T-helper 1 cell (primary cell): ENCODE measurements at regions not wholly inside any gene's neighbourhood (a gene's known extent, or its start where the extent isn't known, plus 50 kb on each side); places are given as distances from the start of the nearest gene placed in this dataset.

Source experiments
- DNase-seq, 5 donors: peaks; one replicate each; pipeline ENCODE4 v3.0.0-alpha.2; 2012 to 2020

DNA sequence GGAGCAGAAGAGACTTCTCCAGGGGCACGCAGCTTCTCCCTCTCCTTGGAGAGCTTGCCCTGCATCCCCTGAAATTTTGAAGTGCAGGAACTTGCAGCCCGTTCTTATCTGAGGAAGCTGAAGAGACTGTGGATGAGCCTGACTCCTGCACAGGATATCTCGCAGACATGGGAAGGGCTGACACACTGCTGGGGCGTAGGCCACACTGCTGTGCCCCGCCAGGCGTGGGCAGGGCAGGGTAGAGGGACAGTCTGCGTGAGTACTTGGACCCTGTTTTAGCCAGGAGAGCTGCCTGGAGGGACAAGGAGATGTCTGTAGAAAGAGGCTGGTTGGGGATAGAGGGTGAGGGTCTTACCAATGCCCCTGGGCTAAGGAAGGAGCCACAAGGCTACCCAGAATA is 353.7 kb upstream of the NBEA start:
- DNase-seq, result no peak

DNA sequence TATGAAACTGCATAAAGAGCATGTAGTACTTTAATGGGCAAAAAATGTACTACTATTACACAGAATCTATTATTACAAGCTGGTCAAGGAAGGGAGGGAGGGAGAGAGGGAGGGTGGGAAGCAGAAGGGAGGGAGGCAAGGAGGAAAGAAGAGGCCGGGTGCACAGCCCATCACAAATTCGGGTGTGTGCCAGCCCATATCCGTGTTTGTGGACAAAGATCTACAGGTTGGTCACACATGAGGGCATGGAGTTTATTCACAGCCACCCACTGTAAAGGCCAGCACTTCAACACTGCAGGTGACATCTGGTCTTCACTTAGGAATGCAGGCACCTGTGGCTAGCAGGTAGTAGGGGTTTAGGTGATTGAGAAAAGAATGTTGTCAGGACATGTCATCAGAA is 352.5 kb upstream of the NBEA start:
- DNase-seq, result no peak

DNA sequence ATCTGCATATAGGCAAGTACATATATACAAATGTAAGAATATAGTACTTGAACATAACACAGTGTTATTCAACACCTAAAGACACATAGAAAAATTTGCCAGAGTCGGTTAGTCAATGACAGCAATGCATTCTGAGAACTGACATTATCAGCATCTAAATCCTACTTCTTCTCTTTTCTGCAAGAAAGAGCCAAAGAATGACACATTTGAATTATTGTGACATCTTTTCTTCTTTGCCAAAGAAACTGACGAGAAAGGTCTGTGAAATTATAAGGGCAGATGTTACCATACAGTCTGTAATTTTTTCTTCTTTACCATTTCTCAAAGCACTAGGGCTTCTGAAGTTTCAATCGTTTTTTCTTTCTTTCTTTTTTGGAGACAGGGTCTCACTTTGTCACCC is 350.9 kb upstream of the NBEA start:
- DNase-seq, result no peak

DNA sequence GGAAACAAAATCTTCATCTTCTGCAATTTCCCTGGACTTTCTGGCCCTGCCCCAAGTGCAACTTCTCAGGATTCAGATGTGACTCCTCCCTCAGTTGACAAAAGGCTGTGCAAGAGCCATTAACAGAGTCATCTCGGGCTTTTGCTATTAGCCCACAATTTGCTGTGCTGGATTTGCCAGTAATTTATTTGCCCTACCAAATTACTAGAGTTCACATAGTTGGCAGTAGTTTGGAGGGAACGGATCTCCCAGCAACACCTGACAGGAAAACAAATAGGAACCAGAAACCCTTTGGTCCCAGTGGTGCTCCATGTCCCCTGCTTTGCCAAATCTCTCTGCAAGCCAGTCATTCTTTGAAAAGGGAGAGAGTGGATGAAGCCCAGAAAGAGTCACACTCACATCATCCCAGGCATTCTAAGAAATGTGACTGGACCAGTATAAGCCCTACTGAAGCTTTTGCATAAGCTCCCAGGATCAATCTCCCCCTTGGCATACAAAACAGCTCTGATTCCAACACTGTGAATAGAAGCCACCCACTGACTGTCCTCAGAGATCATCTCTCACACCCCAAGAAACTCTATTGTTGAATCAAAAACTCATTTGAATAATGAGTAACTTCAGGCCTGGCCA is 350.1 kb upstream of the NBEA start:
- no peak for DNase-seq

DNA sequence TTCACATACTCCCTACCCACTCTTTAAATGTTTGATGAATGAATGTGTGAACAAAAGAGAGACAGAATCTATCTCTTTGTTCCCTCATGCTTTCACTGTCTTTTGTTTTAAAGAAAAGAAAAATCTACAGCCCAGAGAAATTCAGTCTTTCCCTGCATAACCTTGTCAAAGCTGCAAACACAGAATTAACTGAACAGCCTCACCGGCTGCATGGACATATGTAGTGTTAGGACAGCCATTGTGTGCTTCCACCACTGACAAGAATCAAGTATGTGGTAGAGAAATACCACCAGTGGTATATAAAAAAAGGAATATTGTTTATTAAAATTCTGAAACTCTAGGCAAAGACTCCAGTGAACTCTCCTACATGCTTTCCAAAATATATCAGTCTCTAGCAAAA is 348.4 kb upstream of the NBEA start:
- DNase-seq, result no peak

DNA sequence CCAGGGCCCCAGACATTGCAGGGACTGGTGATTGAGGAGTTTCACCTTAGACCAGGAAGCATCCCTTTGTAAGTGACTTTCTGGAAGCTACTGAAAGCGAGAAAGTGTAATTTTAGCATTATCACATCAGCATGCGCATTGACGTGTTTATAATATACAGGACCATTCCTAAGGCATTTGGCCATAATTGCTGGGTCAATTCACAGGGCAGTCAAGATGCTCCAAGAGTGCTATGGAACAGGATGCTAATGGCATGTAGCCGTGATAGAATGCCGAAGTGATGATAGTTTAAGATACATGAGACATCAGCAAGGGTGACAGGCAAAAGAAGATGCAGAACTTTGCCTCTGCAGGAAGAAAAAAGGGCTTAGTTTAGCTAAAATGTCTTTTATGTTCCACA is 347.6 kb upstream of the NBEA start:
- no peak for DNase-seq

DNA sequence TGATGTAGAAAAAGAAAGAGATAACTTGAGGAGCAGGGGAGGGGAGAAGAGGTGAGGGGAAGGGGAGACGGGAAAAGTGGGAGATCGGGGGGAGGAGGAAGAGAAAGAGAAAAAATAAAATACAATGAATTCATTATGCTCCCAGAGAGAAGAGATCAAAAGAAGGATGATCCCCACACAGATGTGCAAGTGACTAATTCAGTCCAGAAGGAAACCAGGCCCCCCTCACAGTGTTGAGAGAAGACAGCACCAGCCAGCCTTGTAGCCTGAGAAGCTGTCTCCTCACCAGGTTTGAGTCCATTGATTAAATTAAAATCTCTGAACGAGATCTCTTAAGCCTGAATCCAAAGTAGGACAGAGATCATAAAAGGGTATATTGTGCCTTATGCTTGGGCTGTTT is 333.7 kb upstream of the NBEA start:
- DNase-seq, result no peak

DNA sequence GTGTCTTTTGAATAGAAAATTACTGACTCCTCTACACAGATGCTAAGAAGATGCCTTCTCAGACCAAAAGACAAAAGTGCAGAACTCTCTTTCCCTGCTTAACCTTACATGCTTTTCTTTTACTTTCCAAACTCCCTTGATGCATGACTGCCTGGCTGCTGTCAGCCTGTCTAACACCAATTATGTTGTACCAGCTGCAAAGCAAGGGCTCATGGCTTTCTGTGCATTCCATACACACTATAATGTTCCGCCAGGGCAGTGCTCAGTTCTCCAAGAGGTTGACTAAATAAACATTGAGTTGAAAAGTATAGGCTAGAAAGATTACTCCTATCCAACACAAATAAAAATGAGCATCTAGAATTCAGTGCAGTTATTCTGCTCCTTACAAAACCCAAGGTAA is 330.4 kb upstream of the NBEA start:
- DNase-seq, result no peak

DNA sequence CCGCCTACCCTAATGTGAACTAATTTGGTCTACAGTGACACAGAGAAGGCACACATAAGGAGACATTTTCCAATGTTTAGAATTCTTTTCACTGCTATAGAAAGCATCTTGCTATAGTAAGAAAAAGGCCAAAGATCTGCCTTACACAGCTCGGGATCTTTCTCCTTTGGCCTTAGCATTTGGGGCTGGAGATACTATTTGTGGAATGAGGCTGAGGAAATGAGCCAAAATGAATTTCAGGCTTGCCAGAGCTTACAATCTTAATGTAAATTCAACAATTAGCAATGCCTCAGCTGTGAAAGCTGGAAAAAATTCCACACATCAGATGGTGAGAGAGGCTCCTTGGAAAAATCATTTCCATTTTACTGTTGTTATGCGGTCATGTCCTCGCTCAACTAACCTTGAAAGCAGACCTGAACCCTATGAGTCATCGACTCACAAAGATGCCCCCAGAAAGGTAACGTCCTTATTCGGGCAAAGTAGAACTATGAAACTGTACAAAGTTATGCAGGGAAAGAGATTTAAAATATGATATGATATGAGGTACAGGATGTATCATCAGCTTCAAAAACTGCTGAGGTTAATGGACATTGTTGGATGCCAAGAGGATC is 324.5 kb upstream of the NBEA start:
- DNase-seq, result no peak

DNA sequence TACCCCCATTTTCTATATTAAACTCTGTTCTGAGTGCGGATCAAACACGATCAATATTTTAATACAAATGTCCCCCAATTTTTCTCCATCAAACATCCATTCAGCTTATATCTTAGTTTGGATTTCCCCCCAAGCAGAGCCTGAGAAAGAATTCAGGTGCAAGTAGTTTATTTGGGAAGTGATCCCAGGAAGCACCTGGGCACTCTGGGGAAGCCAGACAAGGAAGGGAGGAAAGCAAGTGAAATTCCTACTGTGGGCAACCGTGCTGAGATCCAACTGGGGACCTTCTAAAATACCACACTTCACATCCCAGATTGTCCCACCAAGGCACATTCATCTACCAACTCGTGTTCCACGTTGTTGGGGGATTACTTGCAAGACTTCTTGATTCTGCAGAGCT is 323.4 kb upstream of the NBEA start:
- DNase-seq, result no peak

DNA sequence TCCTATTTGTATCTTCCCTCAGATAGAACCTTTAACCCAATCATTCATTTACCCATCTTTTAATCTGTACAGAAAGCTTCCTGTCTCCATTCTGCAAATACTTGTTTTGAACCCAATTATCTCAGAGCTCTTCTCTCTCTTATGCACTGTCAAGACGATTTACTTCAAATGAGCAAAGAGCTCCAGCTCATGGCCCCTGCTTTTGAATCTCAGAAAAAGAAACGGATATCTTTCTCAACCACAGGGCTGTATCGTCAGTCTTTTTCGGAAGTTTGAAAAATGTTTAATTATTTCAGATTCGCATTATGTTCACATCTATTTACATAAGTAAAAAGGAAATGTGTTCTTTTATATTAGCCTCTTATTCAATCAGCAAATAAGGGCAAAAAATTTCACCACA is 322.7 kb upstream of the NBEA start:
- no peak for DNase-seq

DNA sequence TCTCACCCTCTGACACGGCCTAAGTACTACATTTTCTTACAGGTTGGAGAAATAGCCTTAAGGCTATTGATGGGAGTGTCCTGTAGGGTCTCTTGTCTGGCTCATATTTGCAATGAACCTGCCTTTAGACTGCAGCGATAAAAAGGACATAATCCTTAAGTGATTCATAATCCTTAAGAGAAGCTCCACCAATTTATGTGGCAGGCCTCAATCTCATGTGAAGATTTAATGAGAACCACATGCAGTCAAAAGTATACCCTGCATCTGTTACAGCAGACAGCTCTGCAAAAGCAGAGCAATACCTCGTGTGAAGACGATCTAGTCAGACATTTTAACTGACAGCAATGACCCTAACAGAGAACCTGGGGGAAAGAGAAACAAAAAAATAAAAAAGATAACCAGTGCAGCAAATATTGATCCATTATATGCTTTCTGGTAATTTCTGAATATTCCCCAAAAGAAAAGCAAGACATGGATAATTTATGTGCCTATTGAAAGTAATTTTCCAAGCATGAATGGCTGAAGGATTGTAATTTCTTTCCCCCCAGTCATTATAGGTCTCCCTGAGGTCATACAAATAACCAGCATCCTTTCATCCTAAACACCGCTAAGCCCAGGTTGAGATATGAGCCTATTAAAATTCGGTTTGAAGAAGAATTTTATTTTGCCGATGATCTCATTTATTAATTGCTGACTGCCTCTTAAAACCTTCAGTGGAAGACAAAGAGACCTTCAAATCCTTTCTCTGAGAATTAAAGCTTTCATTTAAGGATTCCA is 321.8 kb upstream of the NBEA start:
- no peak for DNase-seq

DNA sequence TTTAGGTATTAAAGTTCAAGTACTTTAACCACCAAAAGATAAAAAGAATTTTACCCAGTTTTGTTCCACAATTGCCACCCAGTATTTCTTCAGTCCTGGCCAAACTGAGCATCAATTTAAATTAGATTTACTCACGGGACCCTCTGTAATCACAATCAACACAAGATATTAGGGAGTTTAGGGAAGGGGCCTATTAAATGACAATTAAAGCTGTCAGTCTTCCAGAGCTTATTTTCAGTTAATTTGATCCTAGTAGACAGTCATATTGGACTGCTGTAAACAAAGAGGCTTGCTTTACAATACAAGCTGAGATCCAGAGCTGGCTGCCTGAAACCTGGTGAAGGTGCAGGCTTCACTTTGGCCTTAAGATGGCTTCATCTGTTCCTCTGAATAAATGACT is 321.2 kb upstream of the NBEA start:
- DNase-seq, result no peak

DNA sequence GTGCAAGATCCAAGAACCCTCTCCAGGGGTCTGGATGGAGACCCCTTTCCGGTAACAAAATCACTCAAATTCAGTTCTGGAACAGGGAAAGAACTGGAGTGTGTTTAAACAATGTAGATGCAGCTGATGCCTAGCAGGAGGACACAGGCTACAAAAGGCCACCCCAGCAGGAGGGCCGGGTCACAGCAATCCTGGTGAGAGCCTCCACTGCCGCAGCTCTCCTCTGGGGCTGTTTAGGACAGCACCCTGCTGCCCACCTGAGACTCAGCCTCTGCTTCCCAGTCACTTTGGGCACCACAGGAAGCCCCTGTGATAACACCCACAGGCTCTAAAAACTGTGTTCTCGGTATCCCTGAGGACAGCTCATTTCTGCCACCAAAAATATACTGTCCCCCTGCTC is 318.7 kb upstream of the NBEA start:
- DNase-seq, result no peak

DNA sequence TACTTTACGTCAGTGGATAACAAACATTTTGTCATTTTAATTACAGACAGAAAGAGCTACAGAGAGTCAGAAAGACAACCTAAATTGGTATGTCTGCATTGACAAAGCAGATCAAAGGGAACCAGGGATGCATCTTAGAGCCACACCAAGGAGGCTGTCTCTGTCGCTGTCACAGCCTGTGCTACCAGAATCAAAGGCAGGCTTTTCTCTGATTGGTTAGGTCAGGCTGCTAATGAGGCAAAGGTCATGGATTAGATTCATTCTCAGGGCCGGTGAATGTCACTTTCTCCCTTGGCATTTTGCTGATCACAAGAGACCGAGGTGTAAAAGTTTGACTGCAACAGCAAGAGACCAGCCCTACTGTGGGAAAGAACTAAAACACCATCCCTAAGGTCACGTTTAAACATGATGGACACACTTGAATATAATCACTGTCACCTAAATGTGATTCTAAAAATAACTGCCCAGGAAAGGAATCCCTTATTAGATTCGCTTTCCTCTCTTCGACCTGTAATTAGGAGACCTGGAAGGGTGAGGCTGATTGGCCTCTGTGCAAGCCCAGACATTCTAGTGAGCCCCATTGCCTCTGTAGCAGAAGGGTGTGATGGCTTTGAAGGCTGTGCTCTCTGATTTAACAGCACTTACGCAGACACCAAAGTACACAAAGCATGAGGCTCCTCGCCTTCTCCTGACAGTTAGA is 314.4 kb upstream of the NBEA start:
- DNase-seq, result no peak

DNA sequence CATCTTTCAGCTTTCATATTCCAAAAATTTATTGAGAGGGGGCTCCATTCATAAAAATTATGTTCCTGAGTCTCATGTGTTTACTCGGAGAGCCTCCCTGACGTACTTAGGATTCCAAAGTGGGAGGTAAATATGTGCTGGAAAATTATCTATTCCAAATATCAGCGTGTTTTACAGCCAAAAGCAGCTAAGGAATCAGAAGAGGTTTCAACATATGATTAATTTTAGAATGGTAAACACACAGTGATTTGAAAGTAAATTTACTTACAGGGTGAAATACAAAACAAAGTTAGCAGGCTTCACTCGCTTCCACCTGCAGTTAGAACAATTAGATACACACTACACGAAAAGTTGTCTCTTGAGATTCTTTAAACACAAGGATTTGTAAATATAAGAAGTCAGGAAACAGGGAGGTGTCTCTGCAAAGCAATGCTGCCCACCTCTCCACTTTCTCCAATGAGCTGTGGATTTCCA is 313.8 kb upstream of the NBEA start:
- DNase-seq, result no peak

DNA sequence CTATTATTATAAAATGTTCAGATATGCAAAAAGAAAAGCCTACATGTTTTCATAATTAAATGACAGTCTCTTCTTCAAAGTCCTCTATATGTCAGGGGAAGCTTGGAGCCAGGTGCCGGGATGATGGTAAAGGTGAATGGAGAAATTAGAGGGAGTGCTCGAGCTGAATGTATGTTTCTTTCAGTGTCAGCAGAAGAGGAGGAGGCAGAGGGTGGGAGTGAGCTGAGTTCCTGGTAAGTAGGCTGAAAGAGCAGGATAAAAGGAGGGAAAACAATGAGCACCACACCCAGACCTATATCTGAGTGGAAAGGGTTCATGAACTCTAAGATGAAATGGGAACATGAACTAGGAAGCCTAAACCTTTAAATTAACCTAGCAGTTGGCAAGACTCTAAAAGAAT is 307.6 kb upstream of the NBEA start:
- DNase-seq, result no peak

DNA sequence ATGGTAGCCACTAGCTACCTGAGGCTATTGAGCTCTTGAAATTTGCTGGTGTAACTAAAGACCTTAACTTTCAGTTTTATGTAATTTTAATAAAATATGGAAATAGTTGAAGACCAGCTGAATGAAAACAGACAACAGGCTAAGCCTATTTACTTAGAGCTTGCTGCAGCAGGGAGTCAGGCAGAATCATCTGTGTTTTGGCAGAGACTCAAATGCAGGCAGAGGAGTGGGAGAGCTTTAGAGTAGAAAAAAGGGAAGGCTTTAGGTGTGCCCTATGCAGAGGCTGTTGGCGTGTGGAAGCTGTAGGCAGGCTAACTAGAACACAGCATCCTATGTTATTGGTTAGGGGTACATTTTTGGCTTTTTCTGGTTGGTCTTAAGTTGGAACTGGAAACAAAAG is 304.9 kb upstream of the NBEA start:
- no peak for DNase-seq

DNA sequence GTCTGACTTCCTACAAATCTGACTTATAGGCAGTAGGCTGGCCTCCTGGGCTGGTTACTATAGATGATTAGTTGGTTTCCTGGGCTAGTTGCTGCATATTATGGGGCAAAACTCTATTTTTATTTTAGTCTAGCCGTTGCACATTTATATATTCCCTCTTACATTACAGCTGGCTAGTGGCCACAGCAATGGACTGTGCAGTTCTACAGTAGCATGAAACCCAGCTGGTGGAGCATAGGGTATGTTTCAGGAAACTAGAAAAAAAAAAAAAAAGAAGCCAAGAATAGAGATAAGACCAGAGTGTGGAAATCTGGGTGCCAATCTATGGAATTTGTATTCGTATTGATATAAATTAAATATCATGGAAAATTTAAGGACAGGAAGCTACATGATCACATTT is 304.4 kb upstream of the NBEA start:
- no peak for DNase-seq

DNA sequence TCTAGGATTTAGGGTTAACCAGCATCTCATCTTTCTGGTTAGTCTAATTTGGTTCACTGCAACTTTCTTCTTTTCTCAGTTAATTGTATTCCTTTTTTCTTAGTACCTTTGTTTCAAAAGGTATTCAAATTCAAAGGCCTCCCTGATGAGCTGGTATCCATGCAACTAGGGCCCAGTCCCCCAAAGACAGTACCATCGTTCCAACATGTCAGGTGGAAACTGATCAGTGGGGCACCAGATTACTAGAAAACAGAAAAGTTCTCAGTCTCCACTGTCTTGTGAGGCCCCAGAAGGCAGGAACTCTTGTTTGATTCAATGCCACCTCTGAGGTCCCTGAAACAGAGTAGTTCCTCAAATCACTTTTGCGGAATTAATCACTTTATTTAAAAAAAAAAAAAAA is 303.2 kb upstream of the NBEA start:
- no peak for DNase-seq

DNA sequence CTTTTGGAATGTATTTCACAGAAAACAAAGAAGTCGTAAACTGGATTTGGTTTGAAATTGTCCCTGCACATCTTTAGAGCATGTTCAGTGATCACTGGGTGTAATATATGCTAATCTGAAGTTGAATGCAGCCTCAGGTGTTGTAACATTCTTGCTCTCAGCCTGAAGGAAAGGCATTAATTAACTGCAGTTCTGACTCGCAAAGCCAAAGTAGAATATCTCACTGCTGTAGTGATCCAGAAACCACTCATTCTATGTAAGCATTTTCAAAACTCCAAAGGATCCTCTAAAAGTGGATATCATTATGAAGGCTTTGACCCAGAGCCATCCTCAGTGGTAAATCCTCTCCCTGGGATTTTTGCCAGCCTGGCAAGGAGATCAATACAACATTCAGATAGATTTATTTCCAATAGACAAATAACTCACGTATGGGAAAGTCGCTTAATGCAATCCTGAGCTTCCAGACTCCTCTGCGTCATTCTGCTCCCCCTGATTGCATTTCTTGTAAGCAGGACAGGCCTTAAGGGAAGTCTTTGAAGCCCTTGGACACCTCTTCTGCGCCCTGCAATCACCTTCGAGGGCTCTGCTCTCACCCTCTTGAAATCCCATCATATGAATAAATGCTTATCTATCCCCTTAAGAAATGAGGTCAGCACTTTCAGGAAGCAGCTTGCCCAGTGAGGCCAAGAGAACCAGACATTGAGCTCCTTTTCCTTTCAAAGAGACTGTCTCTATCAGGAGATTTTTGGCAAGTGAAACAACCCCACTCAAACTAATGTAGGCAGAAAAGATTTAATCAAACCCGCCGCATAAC is 301.7 kb upstream of the NBEA start:
- DNase-seq, result no peak

DNA sequence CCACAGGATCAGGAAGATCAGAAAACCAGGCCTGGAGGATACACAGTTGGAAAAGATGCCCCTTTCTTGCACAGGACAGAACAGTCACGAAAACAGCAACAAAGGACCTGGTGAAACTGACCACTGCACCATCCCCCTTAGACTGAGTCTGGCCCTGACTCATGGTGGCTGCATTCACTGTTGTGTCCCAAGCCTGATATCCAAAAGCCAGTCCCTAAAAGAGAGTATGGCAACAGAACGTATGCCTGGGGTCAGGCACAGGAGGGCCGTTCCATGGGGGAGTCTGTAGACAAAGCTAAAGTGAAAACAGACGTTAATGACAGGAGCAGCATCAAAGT is 301.1 kb upstream of the NBEA start:
- DNase-seq, result no peak
